Stimulated activated CD4-positive, alpha-beta T cell treated with anti-CD3 and anti-CD28 coated beads, Interleukin-2, amount 100 ng/mL, for 4 hours (primary cell): ENCODE measurements at regions not wholly inside any gene's neighbourhood (a gene's known extent, or its start where the extent isn't known, plus 50 kb on each side); places are given as distances from the start of the nearest gene placed in this dataset.

Source experiments
- DNase-seq: peaks from one replicate; pipeline ENCODE4 v3.0.0-alpha.2; 2020; ENCODE audit warnings: low read depth

- DNase-seq: no peak
Observed at GRCh38 chr5:164392531-164392930, 887.1 kb downstream of the MAT2B start.

GRCh38 chr5:164394686-164395194 is 889.3 kb downstream of the MAT2B start:
- DNase-seq: no peak

GRCh38 chr5:164412531-164412930 is 907.1 kb downstream of the MAT2B start:
- DNase-seq: no peak

GRCh38 chr5:164420161-164420560 is 914.7 kb downstream of the MAT2B start:
- DNase-seq: no peak

- no peak for DNase-seq
Observed at GRCh38 chr5:164422400-164422799, 917.0 kb downstream of the MAT2B start.

GRCh38 chr5:164431634-164432304 is 926.4 kb downstream of the MAT2B start:
- no peak for DNase-seq

- DNase-seq: no peak
Observed at GRCh38 chr5:164433106-164433870, 927.9 kb downstream of the MAT2B start.

GRCh38 chr5:164435576-164435975 is 930.2 kb downstream of the MAT2B start:
- DNase-seq: no peak

GRCh38 chr5:164439799-164440198 is 934.4 kb downstream of the MAT2B start:
- no peak for DNase-seq

GRCh38 chr5:164449460-164449859 is 944.0 kb downstream of the MAT2B start:
- no peak for DNase-seq

- no peak for DNase-seq
Observed at GRCh38 chr5:164466033-164466432, 960.6 kb downstream of the MAT2B start.

- no peak for DNase-seq
Observed at GRCh38 chr5:164470312-164470711, 964.9 kb downstream of the MAT2B start.

- DNase-seq: no peak
Observed at GRCh38 chr5:164472165-164472564, 966.7 kb downstream of the MAT2B start.

GRCh38 chr5:164475339-164475977 is 970.0 kb downstream of the MAT2B start:
- DNase-seq: no peak

- no peak for DNase-seq
Observed at GRCh38 chr5:164481270-164481669, 975.9 kb downstream of the MAT2B start.

GRCh38 chr5:164482351-164482750 is 976.9 kb downstream of the MAT2B start:
- DNase-seq: no peak

GRCh38 chr5:164484948-164485347 is 979.5 kb downstream of the MAT2B start:
- DNase-seq: no peak

GRCh38 chr5:164487939-164488338 is 982.5 kb downstream of the MAT2B start:
- DNase-seq: no peak

- no peak for DNase-seq
Observed at GRCh38 chr5:164497311-164498064, 992.1 kb downstream of the MAT2B start.

- DNase-seq: no peak
Observed at GRCh38 chr5:164498438-164498837, 993.0 kb downstream of the MAT2B start.

- DNase-seq: no peak
Observed at GRCh38 chr5:164500856-164501255, 995.4 kb downstream of the MAT2B start.

GRCh38 chr5:164501344-164501743 is 995.9 kb downstream of the MAT2B start:
- no peak for DNase-seq
